Liver (tissue), 3 donors: ENCODE measurements at regions not wholly inside any gene's neighbourhood (a gene's known extent, or its start where the extent isn't known, plus 50 kb on each side); places are given as distances from the start of the nearest gene placed in this dataset.

Experiments used
- FOXA1 ChIP-seq: IDR thresholded peaks from 2 replicates; pipeline ENCODE4 v1.6.1; 2016; ENCODE audit warnings: antibody characterized with exemption
- GABPA ChIP-seq, 2 donors: IDR thresholded peaks in 1 of 2; conservative IDR thresholded peaks in 1 of 2; 2 replicates each; pipeline ENCODE4 v1.6.1; 2016; ENCODE audit warnings: antibody characterized with exemption in 2 of 2, mild to moderate bottlenecking in 1 of 2, moderate library complexity in 1 of 2
- JUND ChIP-seq, 2 donors: IDR thresholded peaks; 2 replicates each; pipeline ENCODE4 v1.6.1; 2016; ENCODE audit warnings: antibody characterized with exemption in 2 of 2
- RAD21 ChIP-seq, 2 donors: IDR thresholded peaks; 2 replicates each; pipeline ENCODE4 v1.6.1; 2016; ENCODE audit warnings: antibody characterized with exemption in 2 of 2, mild to moderate bottlenecking in 2 of 2
- SP1 ChIP-seq: IDR thresholded peaks from 2 replicates; pipeline ENCODE4 v1.6.1; 2018; ENCODE audit warnings: antibody characterized with exemption, mild to moderate bottlenecking
- TAF1 ChIP-seq: conservative IDR thresholded peaks from 2 replicates; pipeline ENCODE4 v1.6.1; 2016; ENCODE audit warnings: antibody characterized with exemption, mild to moderate bottlenecking
- TF ChIP-seq, protein P1 (sequence below): fragments of 150-350 bp; IDR thresholded peaks from 2 replicates; pipeline ENCODE4 v1.5.1; 2017; ENCODE audit warnings: improper control_type of control experiment, low read depth, low read length; ENCODE audit not compliant: missing input control
- TF ChIP-seq, protein P2 (sequence below): IDR thresholded peaks from 2 replicates; pipeline ENCODE4 v1.6.1; 2016; ENCODE audit warnings: antibody characterized with exemption, mild to moderate bottlenecking
- TF ChIP-seq, protein P3 (sequence below): IDR thresholded peaks from 2 replicates; pipeline ENCODE4 v1.6.1; 2016; ENCODE audit warnings: antibody characterized with exemption
- donor health status: healthy.
- donor health status: healthy.

DNA sequence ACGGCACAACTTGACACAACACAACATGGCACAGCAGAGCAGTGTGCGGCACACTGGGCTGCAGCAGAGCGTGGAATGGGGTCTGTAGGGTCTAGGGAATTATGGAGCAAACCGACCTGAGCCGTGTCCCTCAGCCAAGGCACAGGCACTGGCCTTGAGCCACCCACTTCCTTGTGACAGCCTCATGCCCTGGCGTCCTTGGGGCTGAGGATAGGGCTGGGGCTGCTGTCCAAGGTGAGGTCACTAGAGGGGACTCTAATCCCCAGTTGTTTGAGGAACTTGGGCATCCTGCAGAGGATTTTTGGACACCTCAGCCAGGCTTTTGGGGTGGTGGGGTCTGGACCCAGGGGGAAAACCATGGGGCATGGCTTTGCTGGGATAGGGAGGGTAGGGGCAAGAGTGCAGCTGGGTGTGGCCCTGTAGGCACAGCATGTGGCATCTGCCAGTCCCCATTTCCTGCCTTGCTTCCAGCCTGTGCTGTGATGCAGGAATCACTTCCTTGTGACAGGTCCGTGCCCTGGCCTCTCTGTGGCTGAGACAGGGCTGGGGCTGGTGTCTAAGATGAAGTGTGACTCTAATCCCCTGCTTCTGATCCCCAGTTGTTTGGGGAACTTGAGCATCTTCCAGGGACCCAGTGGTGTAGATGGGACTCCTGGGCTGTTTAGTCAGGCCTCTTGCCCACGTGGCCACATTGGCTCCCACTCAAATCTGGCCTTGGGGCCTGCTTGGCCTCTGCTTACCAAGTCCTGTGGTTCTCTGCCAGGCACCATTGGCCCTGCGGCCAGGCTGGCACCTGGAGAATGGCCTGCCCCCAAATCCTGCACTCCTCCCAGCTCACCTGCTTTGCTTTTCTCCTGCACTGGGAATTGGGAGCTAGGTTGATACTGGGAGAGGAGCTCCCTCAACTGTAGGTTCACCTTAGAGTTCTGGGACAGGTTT is 78.5 kb downstream of the SCGB2B2 start:
- TF ChIP-seq, protein P1, sequence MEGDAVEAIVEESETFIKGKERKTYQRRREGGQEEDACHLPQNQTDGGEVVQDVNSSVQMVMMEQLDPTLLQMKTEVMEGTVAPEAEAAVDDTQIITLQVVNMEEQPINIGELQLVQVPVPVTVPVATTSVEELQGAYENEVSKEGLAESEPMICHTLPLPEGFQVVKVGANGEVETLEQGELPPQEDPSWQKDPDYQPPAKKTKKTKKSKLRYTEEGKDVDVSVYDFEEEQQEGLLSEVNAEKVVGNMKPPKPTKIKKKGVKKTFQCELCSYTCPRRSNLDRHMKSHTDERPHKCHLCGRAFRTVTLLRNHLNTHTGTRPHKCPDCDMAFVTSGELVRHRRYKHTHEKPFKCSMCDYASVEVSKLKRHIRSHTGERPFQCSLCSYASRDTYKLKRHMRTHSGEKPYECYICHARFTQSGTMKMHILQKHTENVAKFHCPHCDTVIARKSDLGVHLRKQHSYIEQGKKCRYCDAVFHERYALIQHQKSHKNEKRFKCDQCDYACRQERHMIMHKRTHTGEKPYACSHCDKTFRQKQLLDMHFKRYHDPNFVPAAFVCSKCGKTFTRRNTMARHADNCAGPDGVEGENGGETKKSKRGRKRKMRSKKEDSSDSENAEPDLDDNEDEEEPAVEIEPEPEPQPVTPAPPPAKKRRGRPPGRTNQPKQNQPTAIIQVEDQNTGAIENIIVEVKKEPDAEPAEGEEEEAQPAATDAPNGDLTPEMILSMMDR, result no peak
- TF ChIP-seq, protein P2, sequence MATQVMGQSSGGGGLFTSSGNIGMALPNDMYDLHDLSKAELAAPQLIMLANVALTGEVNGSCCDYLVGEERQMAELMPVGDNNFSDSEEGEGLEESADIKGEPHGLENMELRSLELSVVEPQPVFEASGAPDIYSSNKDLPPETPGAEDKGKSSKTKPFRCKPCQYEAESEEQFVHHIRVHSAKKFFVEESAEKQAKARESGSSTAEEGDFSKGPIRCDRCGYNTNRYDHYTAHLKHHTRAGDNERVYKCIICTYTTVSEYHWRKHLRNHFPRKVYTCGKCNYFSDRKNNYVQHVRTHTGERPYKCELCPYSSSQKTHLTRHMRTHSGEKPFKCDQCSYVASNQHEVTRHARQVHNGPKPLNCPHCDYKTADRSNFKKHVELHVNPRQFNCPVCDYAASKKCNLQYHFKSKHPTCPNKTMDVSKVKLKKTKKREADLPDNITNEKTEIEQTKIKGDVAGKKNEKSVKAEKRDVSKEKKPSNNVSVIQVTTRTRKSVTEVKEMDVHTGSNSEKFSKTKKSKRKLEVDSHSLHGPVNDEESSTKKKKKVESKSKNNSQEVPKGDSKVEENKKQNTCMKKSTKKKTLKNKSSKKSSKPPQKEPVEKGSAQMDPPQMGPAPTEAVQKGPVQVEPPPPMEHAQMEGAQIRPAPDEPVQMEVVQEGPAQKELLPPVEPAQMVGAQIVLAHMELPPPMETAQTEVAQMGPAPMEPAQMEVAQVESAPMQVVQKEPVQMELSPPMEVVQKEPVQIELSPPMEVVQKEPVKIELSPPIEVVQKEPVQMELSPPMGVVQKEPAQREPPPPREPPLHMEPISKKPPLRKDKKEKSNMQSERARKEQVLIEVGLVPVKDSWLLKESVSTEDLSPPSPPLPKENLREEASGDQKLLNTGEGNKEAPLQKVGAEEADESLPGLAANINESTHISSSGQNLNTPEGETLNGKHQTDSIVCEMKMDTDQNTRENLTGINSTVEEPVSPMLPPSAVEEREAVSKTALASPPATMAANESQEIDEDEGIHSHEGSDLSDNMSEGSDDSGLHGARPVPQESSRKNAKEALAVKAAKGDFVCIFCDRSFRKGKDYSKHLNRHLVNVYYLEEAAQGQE, result no peak
- TF ChIP-seq GABPA (IDR thresholded peaks at IDR 0.05 in 1 of 2, conservative IDR thresholded peaks at IDR 0.05 in 1 of 2) (no peak), JUND (IDR thresholded peaks at IDR 0.05) (no peak), TAF1 (no peak), RAD21 (IDR thresholded peaks at IDR 0.05) (no peak), SP1 (no peak), FOXA1 (no peak)
- TF ChIP-seq, protein P3, sequence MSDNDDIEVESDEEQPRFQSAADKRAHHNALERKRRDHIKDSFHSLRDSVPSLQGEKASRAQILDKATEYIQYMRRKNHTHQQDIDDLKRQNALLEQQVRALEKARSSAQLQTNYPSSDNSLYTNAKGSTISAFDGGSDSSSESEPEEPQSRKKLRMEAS, result no peak
